ENCODE measurements at regions not wholly inside any gene's neighbourhood (a gene's known extent, or its start where the extent isn't known, plus 50 kb on each side); places are given as distances from the start of the nearest gene placed in this dataset.

DNA sequence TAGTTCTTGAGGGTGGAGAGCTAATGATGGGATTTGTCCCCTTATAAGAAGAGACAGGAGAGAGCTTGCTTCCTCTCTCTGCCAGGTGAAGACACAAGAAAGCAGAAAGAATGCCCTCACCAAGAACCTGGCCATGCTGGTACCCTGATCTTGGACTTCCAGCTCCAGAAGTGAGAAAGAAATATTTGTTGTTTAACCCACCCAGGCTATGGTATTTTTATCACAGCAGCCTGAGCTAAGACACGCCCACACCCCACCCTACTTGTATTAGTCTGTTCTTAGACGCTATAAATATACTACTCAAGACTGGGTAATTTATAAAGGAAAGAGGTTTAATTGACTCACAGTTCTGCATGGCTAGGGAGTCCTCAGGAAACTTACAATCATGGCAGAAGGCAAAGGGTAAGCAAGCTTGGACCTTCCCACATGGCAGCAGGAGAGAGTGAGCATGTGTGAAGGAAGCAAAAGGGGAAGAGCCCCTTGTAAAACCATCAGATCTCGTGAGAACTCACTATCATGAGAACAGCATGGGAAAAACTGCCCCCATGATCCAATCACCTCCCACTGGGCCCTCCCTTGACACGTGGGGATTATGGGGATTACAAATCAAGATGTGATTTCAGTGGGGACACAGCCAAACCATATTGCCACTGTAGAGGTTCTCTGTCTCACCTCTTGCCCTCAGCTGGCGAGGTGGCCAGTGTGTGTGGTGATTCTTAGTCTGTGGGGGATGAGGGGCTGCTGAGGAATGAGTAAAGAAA lies 57.4 kb upstream of the RCBTB2 start:
- TF ChIP-seq, protein P1, sequence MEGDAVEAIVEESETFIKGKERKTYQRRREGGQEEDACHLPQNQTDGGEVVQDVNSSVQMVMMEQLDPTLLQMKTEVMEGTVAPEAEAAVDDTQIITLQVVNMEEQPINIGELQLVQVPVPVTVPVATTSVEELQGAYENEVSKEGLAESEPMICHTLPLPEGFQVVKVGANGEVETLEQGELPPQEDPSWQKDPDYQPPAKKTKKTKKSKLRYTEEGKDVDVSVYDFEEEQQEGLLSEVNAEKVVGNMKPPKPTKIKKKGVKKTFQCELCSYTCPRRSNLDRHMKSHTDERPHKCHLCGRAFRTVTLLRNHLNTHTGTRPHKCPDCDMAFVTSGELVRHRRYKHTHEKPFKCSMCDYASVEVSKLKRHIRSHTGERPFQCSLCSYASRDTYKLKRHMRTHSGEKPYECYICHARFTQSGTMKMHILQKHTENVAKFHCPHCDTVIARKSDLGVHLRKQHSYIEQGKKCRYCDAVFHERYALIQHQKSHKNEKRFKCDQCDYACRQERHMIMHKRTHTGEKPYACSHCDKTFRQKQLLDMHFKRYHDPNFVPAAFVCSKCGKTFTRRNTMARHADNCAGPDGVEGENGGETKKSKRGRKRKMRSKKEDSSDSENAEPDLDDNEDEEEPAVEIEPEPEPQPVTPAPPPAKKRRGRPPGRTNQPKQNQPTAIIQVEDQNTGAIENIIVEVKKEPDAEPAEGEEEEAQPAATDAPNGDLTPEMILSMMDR (IDR thresholded peaks at IDR 0.05), result no peak
- no peak for TF ChIP-seq POLR2A (IDR thresholded peaks at IDR 0.05)

All from tibial nerve (tissue), 3 donors.